Ectodermal cell (in vitro differentiated cells): ENCODE measurements at regions not wholly inside any gene's neighbourhood (a gene's known extent, or its start where the extent isn't known, plus 50 kb on each side); places are given as distances from the start of the nearest gene placed in this dataset.

ENCODE experiments used
- H3K27ac ChIP-seq: 2 replicates; pipeline ENCODE4 v1.7.0; 2013; ENCODE audit warnings: mild to moderate bottlenecking, low read depth, low read length; ENCODE audit not compliant: insufficient read depth, poor library complexity, severe bottlenecking
- H3K27me3 ChIP-seq: 2 replicates; pipeline ENCODE4 v1.7.0; 2013; ENCODE audit warnings: mild to moderate bottlenecking, low read length; ENCODE audit not compliant: insufficient read depth, control insufficient read depth, poor library complexity, severe bottlenecking
- H3K36me3 ChIP-seq: one replicate; pipeline ENCODE4 v1.7.0; 2013; ENCODE audit warnings: low read length; ENCODE audit not compliant: control insufficient read depth, insufficient read depth
- H3K4me1 ChIP-seq: one replicate; pipeline ENCODE4 v1.7.0; 2013; ENCODE audit warnings: low read length; ENCODE audit not compliant: control insufficient read depth, insufficient read depth
- H3K4me3 ChIP-seq: 2 replicates; pipeline ENCODE4 v1.7.0; 2013; ENCODE audit warnings: low read depth, low read length, control low read depth; ENCODE audit not compliant: insufficient read depth
- H3K9me3 ChIP-seq: 2 replicates; pipeline ENCODE4 v1.7.0; 2013; ENCODE audit warnings: mild to moderate bottlenecking, low read length, moderate library complexity; ENCODE audit not compliant: control insufficient read depth
- WGBS, 2 experiments: methylation state at CpG; one replicate each; pipeline ENCODE4 v1.1.7; 2013; ENCODE audit warnings: missing lambda C conversion rate in 2 of 2; 5-methylcytosine and 5-hydroxymethylcytosine counted together

- 89 to 95% methylated on average over 3 of the region's 3 CpGs for WGBS, 2 experiments
- no peak overlapping the region for H3K4me3 ChIP-seq
- H3K27me3 ChIP-seq = no peaks in the 10 kb centered on the region
- no peaks in the 10 kb centered on the region for H3K9me3 ChIP-seq
- H3K27ac ChIP-seq = no peak overlapping the region
- H3K36me3 ChIP-seq = no peaks in the 10 kb centered on the region
- H3K4me1 ChIP-seq = no peaks in the 10 kb centered on the region
Measured at GRCh38 chr2:145654746-145655145, 1134.8 kb upstream of the ZEB2 start.

GRCh38 chr2:145654156-145654555 lies 1134.2 kb upstream of the ZEB2 start:
- Histone ChIP-seq H3K4me1 (no peaks in the 10 kb centered on the region), H3K36me3 (no peaks in the 10 kb centered on the region), H3K9me3 (no peaks in the 10 kb centered on the region), H3K27ac (no peak overlapping the region), H3K27me3 (no peaks in the 10 kb centered on the region), H3K4me3 (no peak overlapping the region)
- WGBS, 2 experiments = 95% methylated on average over 2 of the region's 2 CpGs; no CpG with 5 or more reads in 1 of the 2 experiments

GRCh38 chr2:145653553-145653952 lies 1133.6 kb upstream of the ZEB2 start:
- Histone ChIP-seq H3K4me3 (no peak overlapping the region), H3K4me1 (no peaks in the 10 kb centered on the region), H3K27ac (no peak overlapping the region), H3K9me3 (no peaks in the 10 kb centered on the region), H3K27me3 (no peaks in the 10 kb centered on the region), H3K36me3 (no peaks in the 10 kb centered on the region)

GRCh38 chr2:145652571-145653545 lies 1132.9 kb upstream of the ZEB2 start:
- no peaks in the 10 kb centered on the region for H3K4me1 ChIP-seq
- no peaks in the 10 kb centered on the region for H3K27me3 ChIP-seq
- H3K9me3 ChIP-seq = no peaks in the 10 kb centered on the region
- no peak overlapping the region for H3K4me3 ChIP-seq
- WGBS, 2 experiments = 94 to 96% methylated on average over 5 to 7 of the region's 7 CpGs
- no peaks in the 10 kb centered on the region for H3K36me3 ChIP-seq
- no peak overlapping the region for H3K27ac ChIP-seq

GRCh38 chr2:145652036-145652435 lies 1132.1 kb upstream of the ZEB2 start:
- Histone ChIP-seq H3K27ac (no peak overlapping the region), H3K4me1 (no peaks in the 10 kb centered on the region), H3K36me3 (no peaks in the 10 kb centered on the region), H3K4me3 (no peak overlapping the region), H3K9me3 (no peaks in the 10 kb centered on the region), H3K27me3 (no peaks in the 10 kb centered on the region)
- WGBS, 2 experiments = 88 to 100% methylated on average over 1 of the region's 2 CpGs

- H3K36me3 ChIP-seq = no peaks in the 10 kb centered on the region
Measured at GRCh38 chr2:145650226-145650625, 1130.3 kb upstream of the ZEB2 start.

GRCh38 chr2:145649061-145649460 lies 1129.1 kb upstream of the ZEB2 start:
- Histone ChIP-seq H3K27me3 (no peaks in the 10 kb centered on the region), H3K27ac (no peak overlapping the region), H3K4me1 (peaks cover 4% of the 10 kb centered on the region), H3K36me3 (no peaks in the 10 kb centered on the region), H3K9me3 (no peaks in the 10 kb centered on the region), H3K4me3 (no peak overlapping the region)
- WGBS, 2 experiments = 95 to 100% methylated on average over 3 to 4 of the region's 4 CpGs

More at GRCh38 chr2:145650226-145650625, 1130.3 kb upstream of the ZEB2 start:
- Histone ChIP-seq H3K27ac (no peak overlapping the region), H3K27me3 (no peaks in the 10 kb centered on the region), H3K4me3 (no peak overlapping the region), H3K9me3 (no peaks in the 10 kb centered on the region), H3K4me1 (no peaks in the 10 kb centered on the region)

GRCh38 chr2:145644820-145645302 lies 1124.9 kb upstream of the ZEB2 start:
- Histone ChIP-seq H3K27ac (no peak overlapping the region), H3K4me1 (peaks cover 4% of the 10 kb centered on the region), H3K36me3 (no peaks in the 10 kb centered on the region), H3K9me3 (no peaks in the 10 kb centered on the region), H3K27me3 (no peaks in the 10 kb centered on the region), H3K4me3 (no peak overlapping the region)

- no peaks in the 10 kb centered on the region for H3K36me3 ChIP-seq
- H3K4me3 ChIP-seq = no peak overlapping the region
- no peaks in the 10 kb centered on the region for H3K27me3 ChIP-seq
- H3K9me3 ChIP-seq = no peaks in the 10 kb centered on the region
- WGBS, 2 experiments = 100% methylated on average over 1 of the region's 2 CpGs; no CpG with 5 or more reads in 1 of the 2 experiments
- no peaks in the 10 kb centered on the region for H3K4me1 ChIP-seq
- no peak overlapping the region for H3K27ac ChIP-seq
Measured at GRCh38 chr2:145638675-145639074, 1118.8 kb upstream of the ZEB2 start.

- H3K9me3 ChIP-seq = no peaks in the 10 kb centered on the region
- no peak overlapping the region for H3K27ac ChIP-seq
- H3K4me3 ChIP-seq = no peak overlapping the region
- no peaks in the 10 kb centered on the region for H3K36me3 ChIP-seq
- no peaks in the 10 kb centered on the region for H3K4me1 ChIP-seq
- 95 to 96% methylated on average over 3 of the region's 3 CpGs for WGBS, 2 experiments
- no peaks in the 10 kb centered on the region for H3K27me3 ChIP-seq
Measured at GRCh38 chr2:145635706-145636427, 1115.9 kb upstream of the ZEB2 start.
